GM12878 (cell line): ENCODE measurements at regions not wholly inside any gene's neighbourhood (a gene's known extent, or its start where the extent isn't known, plus 50 kb on each side); places are given as distances from the start of the nearest gene placed in this dataset.
"Not testable (repeated sequence)": the region's sequence is repeated elsewhere in the genome, so short reads cannot be mapped to it uniquely, and the experiment has no call there.

Experiments
- ATAC-seq: fragments of 200-7000 bp; cut with Tn5 transposase; 3 replicates; pipeline ENCODE4 v1.9.1; 2020; ENCODE audit warnings: mild to moderate bottlenecking, moderate library complexity
- BruUV-seq: library from RNA; stranded (reverse); fragments of 400-500 nt; replicated peaks from 2 replicates; lab custom pipeline; 2021; lab: Mats Ljungman, UMichigan
- CTCF ChIA-PET: fragments of 300-600 bp; sonication (Branson Sonifier 250); formaldehyde crosslinking; extraction: SDS; loops from one replicate; lab custom pipeline; 2021; ENCODE audit warnings: inconsistent platforms; lab: Yijun Ruan, JAX
- POLR2A ChIA-PET: fragments of 350-600 bp; formaldehyde crosslinking; extraction: SDS; loops from one replicate; lab custom pipeline; 2021; ENCODE audit warnings: inconsistent platforms; lab: Charles Lee
- RAD21 ChIA-PET: fragments of 300-600 bp; sonication (Branson Sonifier 250); formaldehyde crosslinking; loops from one replicate; lab custom pipeline; 2023; ENCODE audit warnings: antibody characterized with exemption; ENCODE audit not compliant: unreplicated experiment; lab: Charles Lee
- SMC1A ChIA-PET: fragments of 300-600 bp; sonication (Branson Sonifier 250); formaldehyde crosslinking; loops from one replicate; lab custom pipeline; 2023; ENCODE audit not compliant: unreplicated experiment, uncharacterized antibody; lab: Charles Lee
- DNase-seq: peaks from one replicate; pipeline ENCODE4 v3.0.0-alpha.2; 2011; ENCODE audit warnings: low read depth, low spot score
- FAIRE-seq: peaks from 3 replicates; lab custom pipeline; 2011; peaks lifted over from hg19 to GRCh38; lab: Jason Lieb, UNC
- H2AFZ ChIP-seq: 2 replicates; pipeline ENCODE4 v1.6.0; 2011; ENCODE audit warnings: low read depth, low read length, control low read depth; ENCODE audit not compliant: control insufficient read depth
- H3K27ac ChIP-seq: 2 replicates; pipeline ENCODE4 v1.5.1; 2011; ENCODE audit warnings: control low read depth; ENCODE audit not compliant: control insufficient read depth, insufficient read depth
- H3K27me3 ChIP-seq, 2 experiments: replicated peaks in 1 of 2; 2 replicates each; pipeline versions ENCODE4 v1.6.0 to v1.6.1; 2011; ENCODE audit warnings: low read length in 1 of 2; ENCODE audit not compliant: control insufficient read depth in 2 of 2, insufficient read depth in 2 of 2
- H3K36me3 ChIP-seq, 2 experiments: 2 replicates each; pipeline ENCODE4 v1.5.1; 2011; ENCODE audit warnings: low read length in 1 of 2; ENCODE audit not compliant: control insufficient read depth in 2 of 2, insufficient read depth in 2 of 2
- H3K4me1 ChIP-seq: 2 replicates; pipeline ENCODE4 v1.6.1; 2011; ENCODE audit warnings: mild to moderate bottlenecking, low read length, moderate library complexity, mixed read lengths; ENCODE audit not compliant: control insufficient read depth, insufficient read depth
- H3K4me2 ChIP-seq: 2 replicates; pipeline ENCODE4 v1.6.0; 2011; ENCODE audit warnings: control low read depth; ENCODE audit not compliant: control insufficient read depth, insufficient read depth
- H3K4me3 ChIP-seq: fragments of 200-600 bp; sonication (generic); 2 replicates; pipeline ENCODE4 v1.5.1; 2016
- H3K79me2 ChIP-seq: 2 replicates; pipeline ENCODE4 v1.6.0; 2011; ENCODE audit warnings: low read length; ENCODE audit not compliant: control insufficient read depth, insufficient read depth
- H3K9ac ChIP-seq: 2 replicates; pipeline ENCODE4 v1.8.0; 2011; ENCODE audit warnings: low read length, control low read depth, mixed read lengths; ENCODE audit not compliant: control insufficient read depth, insufficient read depth
- H3K9me3 ChIP-seq: replicated peaks from 3 replicates; pipeline ENCODE4 v1.5.1; 2011; ENCODE audit warnings: mild to moderate bottlenecking, low read length; ENCODE audit not compliant: control insufficient read depth, insufficient read depth
- H4K20me1 ChIP-seq: 2 replicates; pipeline ENCODE4 v1.6.0; 2011; ENCODE audit not compliant: control insufficient read depth, insufficient read depth
- IKZF2 ChIP-seq, 2 experiments: fragments of 450-650 bp; IDR thresholded peaks; 2 replicates each; pipeline ENCODE4 v1.6.1; 2017; ENCODE audit warnings: mild to moderate bottlenecking in 2 of 2, moderate library complexity in 2 of 2
- MTA3 ChIP-seq: IDR thresholded peaks from 2 replicates; pipeline ENCODE4 v1.6.1; 2012; ENCODE audit warnings: low read length, inconsistent platforms, borderline replicate concordance
- NRF1 ChIP-seq: conservative IDR thresholded peaks from 2 replicates; pipeline ENCODE4 v1.6.1; 2011; ENCODE audit warnings: mild to moderate bottlenecking, low read depth, low read length, improper control_type of control experiment
- POU2F2 ChIP-seq: IDR thresholded peaks from 3 replicates; pipeline ENCODE4 v1.6.1; 2011; ENCODE audit warnings: low read depth, mild to moderate bottlenecking, low read length, borderline replicate concordance
- ZNF274 ChIP-seq: IDR thresholded peaks from one replicate; pipeline ENCODE4 v1.8.0; 2011; ENCODE audit not compliant: insufficient read length, insufficient read depth
- WGBS: methylation state at CpG from one replicate; pipeline ENCODE4 v1.1.6; 2016; ENCODE audit warnings: low lambda C conversion rate; ENCODE audit not compliant: insufficient replicate concordance, insufficient coverage; ENCODE audit errors: missing lambda C conversion rate; 5-methylcytosine and 5-hydroxymethylcytosine counted together
- in situ Hi-C: fragments of 300-500 bp; cut with MboI; formaldehyde crosslinking; loops from 9 replicates; pipeline ENCODE4 v1.14.3; 2018; ENCODE audit warnings: mixed read lengths
- intact Hi-C: fragments of 100-400 bp; cut with micrococcal nuclease; formaldehyde crosslinking; loops from one replicate; pipeline ENCODE4 v1.14.2; 2022; ENCODE audit not compliant: unreplicated experiment

DNA sequence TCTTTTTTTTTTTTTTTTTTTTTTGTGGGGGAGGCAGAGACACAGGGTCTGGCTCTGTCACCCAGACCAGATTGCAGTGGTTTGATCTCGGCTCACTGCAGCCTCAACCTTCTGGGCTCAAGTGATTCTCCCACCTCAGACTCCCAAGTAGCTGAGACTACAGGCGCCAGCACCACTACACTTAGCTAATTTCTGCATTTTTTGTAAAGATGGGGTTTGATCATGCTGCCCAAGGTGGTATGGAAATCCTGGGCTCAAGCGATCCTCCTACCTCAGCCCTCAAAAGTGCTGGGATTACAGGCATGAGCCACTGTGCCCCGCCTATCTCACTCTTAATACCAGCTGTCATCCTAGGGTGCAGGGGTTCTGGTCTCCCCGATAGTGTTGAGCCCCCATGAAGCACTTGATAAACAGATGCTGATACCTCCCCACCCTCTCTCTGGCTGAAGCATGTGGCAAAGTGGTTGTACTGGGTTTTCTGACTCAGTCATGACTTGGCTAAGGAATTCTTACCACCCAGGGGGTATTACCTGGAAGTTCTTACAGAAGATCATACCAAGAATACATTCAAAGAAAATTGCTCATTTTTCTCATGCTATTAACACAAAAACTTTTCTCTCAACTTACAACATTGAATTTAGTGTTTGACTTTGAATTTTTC, 110.2 kb upstream of the DAPK1 start:
- ATAC-seq, result no peak
- TF ChIP-seq MTA3 (no peak), NRF1 (no peak), ZNF274 (no peak), IKZF2 (IDR thresholded peaks at IDR 0.05) (no peak), POU2F2 (no peak)
- H3K9me3 ChIP-seq, result no peaks in the 10 kb centered on the region; the same call in 2 of the 3 replicates
- no peak overlapping the region for H3K4me3 ChIP-seq
- H3K9ac ChIP-seq, result no peak overlapping the region
- H2AFZ ChIP-seq, result no peak overlapping the region
- in situ Hi-C loops (no loop called here), intact Hi-C loops (no loop called here)
- ChIA-PET POLR2A (interaction anchor here (0.7 kb wide), 1 partner anchor 170 kb away, joined by 4 read pairs; no protein-coding TSS in a partner anchor), RAD21 (interaction anchor here (0.7 to 0.9 kb wide), 2 partner anchors 35 to 112 kb away, joined by 4 read pairs; no protein-coding TSS in a partner anchor), CTCF (no interaction called here), SMC1A (interaction anchor here (0.6 to 1.1 kb wide), 2 partner anchors 13 to 62 kb away, joined by 3 to 5 read pairs; no protein-coding TSS in a partner anchor)
- BruUV-seq, result no TSS peak
- 10% methylated on average over 5 of the region's 5 CpGs for WGBS
- no peaks in the 10 kb centered on the region for H3K27me3 ChIP-seq
- H3K79me2 ChIP-seq, result no peaks in the 10 kb centered on the region
- no peak overlapping the region for H3K4me2 ChIP-seq
- H4K20me1 ChIP-seq, result no peaks in the 10 kb centered on the region
- no peaks in the 10 kb centered on the region for H3K36me3 ChIP-seq
- FAIRE-seq, result no peak
- H3K4me1 ChIP-seq, result no peaks in the 10 kb centered on the region
- DNase-seq, result no peak
- no peak overlapping the region for H3K27ac ChIP-seq

DNA sequence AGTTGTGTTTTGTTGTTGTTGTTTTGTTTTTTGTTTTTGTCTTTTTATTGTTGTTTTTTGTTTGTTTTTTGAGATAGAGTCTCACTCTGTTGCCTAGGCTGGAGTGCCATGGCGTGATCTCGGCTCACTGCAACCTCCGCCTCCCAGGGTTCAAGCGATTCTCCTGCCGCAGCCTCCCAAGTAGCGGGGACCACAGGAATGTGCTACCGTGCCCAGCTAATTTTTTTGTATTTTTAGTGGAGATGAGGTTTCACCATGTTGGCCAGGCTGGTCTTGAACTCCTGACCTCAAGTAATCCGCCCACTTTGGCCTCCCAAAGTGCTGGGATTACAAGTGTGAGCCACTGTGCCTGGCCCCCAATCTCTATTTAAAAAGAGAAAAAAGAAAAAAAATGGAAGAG, 109.0 kb upstream of the DAPK1 start:
- DNase-seq, POLR2A ChIA-PET, H3K79me2 ChIP-seq, FAIRE-seq, H3K27me3 ChIP-seq, H3K4me1 ChIP-seq, H3K36me3 ChIP-seq, H3K9me3 ChIP-seq, H2AFZ ChIP-seq, CTCF ChIA-PET, H4K20me1 ChIP-seq, BruUV-seq, ATAC-seq, intact Hi-C loops, H3K9ac ChIP-seq, H3K4me3 ChIP-seq, H3K27ac ChIP-seq, RAD21 ChIA-PET, H3K4me2 ChIP-seq, in situ Hi-C loops: not testable (repeated sequence)
- SMC1A ChIA-PET, result interaction anchor here (0.8 kb wide), 1 partner anchor 14 kb away, joined by 3 read pairs; no protein-coding TSS in a partner anchor
- 73% methylated on average over 8 of the region's 8 CpGs for WGBS
